HepG2 (cell line): ENCODE measurements at regions not wholly inside any gene's neighbourhood (a gene's known extent, or its start where the extent isn't known, plus 50 kb on each side); places are given as distances from the start of the nearest gene placed in this dataset.
A peak's percentile ranks its signal among the peaks of the same experiment; 100 is the strongest.
"Not testable (repeated sequence)": the region's sequence is repeated elsewhere in the genome, so short reads cannot be mapped to it uniquely, and the experiment has no call there.

Experiments used
- ATAC-seq: fragments of 200-7000 bp; cut with Tn5 transposase; 3 replicates; pipeline ENCODE4 v1.9.1; 2020; ENCODE audit warnings: mild to moderate bottlenecking, moderate library complexity
- BruUV-seq: library from RNA; stranded (reverse); fragments of 400-500 nt; replicated peaks from 2 replicates; lab custom pipeline; 2021; lab: Mats Ljungman, UMichigan
- CTCF ChIA-PET: fragments of 300-600 bp; formaldehyde crosslinking; extraction: SDS; loops from one replicate; lab custom pipeline; 2021; ENCODE audit warnings: low total read pairs, inconsistent platforms, low intra/inter-chr PET ratio; lab: Yijun Ruan, JAX
- POLR2A ChIA-PET: fragments of 350-600 bp; sonication (Branson Sonifier 250); formaldehyde crosslinking; loops from one replicate; lab custom pipeline; 2020; ENCODE audit warnings: antibody characterized with exemption, inconsistent platforms; lab: Yijun Ruan, JAX
- DNase-seq: peaks from one replicate; pipeline ENCODE4 v3.0.0-alpha.2; 2015; ENCODE audit warnings: low spot score
- FAIRE-seq: peaks from 3 replicates; lab custom pipeline; 2011; peaks lifted over from hg19 to GRCh38; lab: Jason Lieb, UNC
- H2AFZ ChIP-seq: one replicate; pipeline ENCODE4 v1.6.1; 2011; ENCODE audit warnings: low read length, inconsistent platforms
- H3K27ac ChIP-seq: fragments of 300-600 bp; 3 replicates; pipeline ENCODE4 v1.8.0; 2011; ENCODE audit warnings: mixed run types, mild to moderate bottlenecking, mixed read lengths, low read length, inconsistent platforms; ENCODE audit not compliant: insufficient read depth; ENCODE audit errors: extremely low read length
- H3K27me3 ChIP-seq, 2 experiments: fragments of 200-600 bp in 1 of 2; 2 replicates in 1 of 2; 3 replicates in 1 of 2; pipeline versions ENCODE4 v1.6.0 to v1.8.0; 2011; ENCODE audit warnings: low read length in 2 of 2, mild to moderate bottlenecking in 2 of 2, moderate library complexity in 2 of 2, inconsistent platforms in 1 of 2; ENCODE audit not compliant: insufficient read depth in 2 of 2, control insufficient read depth in 1 of 2
- H3K36me3 ChIP-seq, 2 experiments: fragments of 200-600 bp in 1 of 2; replicated peaks in 1 of 2; 2 replicates in 1 of 2; 3 replicates in 1 of 2; pipeline versions ENCODE4 v1.5.1 to v1.8.0; 2011; ENCODE audit warnings: low read length in 2 of 2, inconsistent platforms in 1 of 2; ENCODE audit not compliant: insufficient read depth in 2 of 2, control insufficient read depth in 1 of 2
- H3K4me1 ChIP-seq: 2 replicates; pipeline ENCODE4 v1.5.1; 2012; ENCODE audit warnings: low read length, inconsistent platforms; ENCODE audit not compliant: insufficient read depth
- H3K4me2 ChIP-seq: 2 replicates; pipeline ENCODE4 v1.6.0; 2011; ENCODE audit warnings: low read depth, low read length, inconsistent platforms
- H3K4me3 ChIP-seq, 3 experiments: fragments of 200-600 bp in 1 of 3; sonication (generic), shearing (Covaris generic) in 1 of 3; replicated peaks in 1 of 3; 2 replicates each; pipeline ENCODE4 v1.5.1; 2011 to 2016; ENCODE audit warnings: low read length in 3 of 3, inconsistent platforms in 2 of 3, low read depth in 2 of 3, mild to moderate bottlenecking in 2 of 3, control low read depth in 1 of 3, mixed read lengths in 1 of 3; ENCODE audit not compliant: insufficient read depth in 1 of 3
- H3K79me2 ChIP-seq: one replicate; pipeline ENCODE4 v1.6.1; 2011; ENCODE audit warnings: low read length, inconsistent platforms; ENCODE audit not compliant: insufficient read depth
- H3K9ac ChIP-seq: 2 replicates; pipeline ENCODE4 v1.6.0; 2011; ENCODE audit warnings: mild to moderate bottlenecking, low read depth, low read length, inconsistent platforms; ENCODE audit not compliant: insufficient read depth
- H3K9me3 ChIP-seq: 2 replicates; pipeline ENCODE4 v1.5.1; 2012; ENCODE audit warnings: mild to moderate bottlenecking, low read length
- H4K20me1 ChIP-seq: 2 replicates; pipeline ENCODE4 v1.6.0; 2011; ENCODE audit warnings: inconsistent platforms, mild to moderate bottlenecking, low read length, moderate library complexity; ENCODE audit not compliant: insufficient read depth
- WGBS: methylation state at CpG from one replicate; pipeline ENCODE4 v1.1.6; 2017; ENCODE audit warnings: low lambda C conversion rate; 5-methylcytosine and 5-hydroxymethylcytosine counted together
- in situ Hi-C: cut with HindIII; loops from 2 replicates; pipeline ENCODE4 v1.10.0; 2017; ENCODE audit warnings: low pct_unique_long_range_greater_than_20kb; ENCODE audit not compliant: extremely low pct_ligation_motif_present
- intact Hi-C: fragments of 100-400 bp; cut with micrococcal nuclease; formaldehyde crosslinking; loops from one replicate; pipeline ENCODE4 v1.10.0; 2022; ENCODE audit not compliant: unreplicated experiment
- TF ChIP-seq, protein P1 (sequence below): fragments of 450-650 bp; IDR thresholded peaks from 2 replicates; pipeline ENCODE4 v1.6.1; 2016

DNA sequence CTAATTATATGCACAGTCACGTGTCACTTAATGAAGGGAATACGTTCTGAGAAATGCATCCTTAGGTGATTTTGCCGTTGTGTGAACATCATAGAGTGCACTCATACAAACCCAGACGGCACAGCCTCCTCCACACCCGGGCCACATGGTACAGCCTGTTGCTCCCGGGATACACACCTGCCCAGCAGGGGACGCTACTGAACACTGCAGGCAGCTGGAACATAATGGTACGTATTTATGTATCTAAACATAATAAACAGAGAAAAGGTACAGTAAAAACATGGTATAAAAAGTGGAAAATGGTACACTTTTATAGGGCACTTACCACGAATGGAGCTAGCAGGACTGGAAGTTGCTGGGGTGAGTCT lies 752.3 kb upstream of the TPTE start:
- H3K4me3 ChIP-seq, FAIRE-seq, ATAC-seq, H3K4me1 ChIP-seq, H3K36me3 ChIP-seq, intact Hi-C loops, H3K9ac ChIP-seq, BruUV-seq, H2AFZ ChIP-seq, H3K79me2 ChIP-seq, H3K27ac ChIP-seq, H3K4me2 ChIP-seq, H3K27me3 ChIP-seq, H4K20me1 ChIP-seq, DNase-seq, in situ Hi-C loops, POLR2A ChIA-PET, CTCF ChIA-PET: not testable (repeated sequence)
- TF ChIP-seq, protein P1, sequence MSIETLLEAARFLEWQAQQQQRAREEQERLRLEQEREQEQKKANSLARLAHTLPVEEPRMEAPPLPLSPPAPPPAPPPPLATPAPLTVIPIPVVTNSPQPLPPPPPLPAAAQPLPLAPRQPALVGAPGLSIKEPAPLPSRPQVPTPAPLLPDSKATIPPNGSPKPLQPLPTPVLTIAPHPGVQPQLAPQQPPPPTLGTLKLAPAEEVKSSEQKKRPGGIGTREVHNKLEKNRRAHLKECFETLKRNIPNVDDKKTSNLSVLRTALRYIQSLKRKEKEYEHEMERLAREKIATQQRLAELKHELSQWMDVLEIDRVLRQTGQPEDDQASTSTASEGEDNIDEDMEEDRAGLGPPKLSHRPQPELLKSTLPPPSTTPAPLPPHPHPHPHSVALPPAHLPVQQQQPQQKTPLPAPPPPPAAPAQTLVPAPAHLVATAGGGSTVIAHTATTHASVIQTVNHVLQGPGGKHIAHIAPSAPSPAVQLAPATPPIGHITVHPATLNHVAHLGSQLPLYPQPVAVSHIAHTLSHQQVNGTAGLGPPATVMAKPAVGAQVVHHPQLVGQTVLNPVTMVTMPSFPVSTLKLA = 0 out of 2 replicates have a peak, but pooled peaks have one; percentile 15
- WGBS = 13% methylated on average over 9 of the region's 9 CpGs
- peaks cover 91% of the 10 kb centered on the region for H3K9me3 ChIP-seq

DNA sequence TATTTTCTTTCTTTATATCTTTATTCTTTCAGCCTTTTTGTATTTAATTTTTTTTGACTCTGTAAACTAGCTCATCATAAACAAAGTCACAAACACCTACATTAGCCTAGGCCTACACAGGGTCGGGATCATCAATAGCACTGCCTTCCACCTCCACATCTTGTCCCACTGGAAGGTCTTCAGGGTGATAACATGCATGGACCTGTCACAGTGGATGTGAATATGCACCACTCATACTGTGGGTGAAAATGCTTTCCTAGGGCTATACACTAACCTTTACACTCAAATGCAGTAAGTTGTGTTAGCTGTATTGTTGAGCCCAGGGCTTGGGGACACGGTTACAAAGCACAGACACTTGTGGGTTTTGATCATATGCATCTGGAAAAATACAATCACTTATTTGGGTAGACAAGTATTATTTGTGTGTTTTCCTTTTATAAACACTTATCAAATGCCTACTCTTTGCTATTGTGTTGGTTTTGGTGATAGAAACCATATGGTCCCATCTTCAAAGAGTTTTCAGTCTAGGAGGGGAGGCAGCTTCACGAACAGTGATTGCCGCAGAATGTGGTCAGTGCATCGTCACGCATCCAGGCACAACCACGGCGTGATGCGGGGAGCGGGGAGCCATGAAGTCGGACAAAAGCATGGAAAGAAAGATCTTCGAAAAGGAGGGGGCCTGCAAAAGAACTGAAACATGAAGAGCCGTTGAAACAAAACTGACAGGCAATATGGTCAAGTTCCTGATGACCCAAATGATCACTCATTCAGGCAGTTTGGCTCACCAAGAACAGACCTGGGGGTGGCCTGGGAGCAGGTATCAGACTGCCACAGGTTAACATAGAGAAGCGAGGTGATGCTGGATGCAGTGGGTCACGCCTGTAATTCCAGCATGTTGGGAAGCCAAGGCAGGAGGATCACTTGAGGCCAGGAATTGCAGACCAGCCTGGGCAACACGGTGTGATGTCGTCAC lies 751.4 kb upstream of the TPTE start:
- DNase-seq, H3K36me3 ChIP-seq, H3K4me1 ChIP-seq, FAIRE-seq, H3K4me2 ChIP-seq, in situ Hi-C loops, H3K27ac ChIP-seq, H3K9ac ChIP-seq, H4K20me1 ChIP-seq, H3K27me3 ChIP-seq, POLR2A ChIA-PET, ATAC-seq, CTCF ChIA-PET, H3K4me3 ChIP-seq, H3K79me2 ChIP-seq, BruUV-seq, H2AFZ ChIP-seq, intact Hi-C loops: not testable (repeated sequence)
- peaks cover 95% of the 10 kb centered on the region for H3K9me3 ChIP-seq
- 15% methylated on average over 17 of the region's 17 CpGs for WGBS

DNA sequence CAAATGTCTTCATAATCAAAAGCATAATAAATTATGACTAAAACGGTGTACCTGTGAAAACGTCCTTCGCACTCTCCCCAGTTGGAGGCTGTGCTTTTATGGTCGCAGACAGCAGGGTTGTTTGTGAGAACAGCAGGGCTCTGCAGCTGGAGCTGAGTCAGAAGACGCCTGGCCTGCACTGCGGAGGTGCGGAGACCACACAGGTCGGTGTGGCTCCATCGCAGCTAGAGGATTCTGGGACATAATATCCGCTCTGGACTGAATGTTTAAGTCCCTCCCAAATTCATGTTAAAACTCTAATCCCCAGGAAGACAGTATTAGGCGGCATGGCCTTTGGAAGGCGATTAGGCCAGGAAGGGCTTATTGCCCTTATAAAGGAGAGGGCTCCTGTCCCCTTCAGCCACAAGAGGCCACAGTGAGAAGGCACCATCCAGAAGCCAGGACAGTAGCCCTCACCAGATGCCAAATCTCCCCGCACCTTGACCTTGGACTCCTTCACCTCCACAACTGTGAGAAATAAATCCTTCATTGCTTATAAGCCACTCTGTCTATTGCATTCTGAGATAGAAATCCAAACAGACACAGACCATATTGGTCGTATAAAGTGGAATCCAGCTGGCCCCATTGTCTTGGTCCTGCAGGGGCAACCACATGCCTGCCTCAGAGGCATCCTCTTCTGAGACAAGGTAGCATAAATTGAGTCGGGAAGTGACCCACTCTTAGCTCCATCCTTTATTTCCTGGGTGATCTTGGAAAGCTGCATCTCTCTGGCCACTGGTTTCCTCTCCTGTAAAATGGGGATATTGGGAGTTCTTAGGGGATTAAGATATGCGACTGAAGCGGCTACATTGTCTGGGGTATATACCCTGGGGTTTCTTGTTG lies 749.7 kb upstream of the TPTE start:
- CTCF ChIA-PET, intact Hi-C loops, BruUV-seq, H2AFZ ChIP-seq, H3K79me2 ChIP-seq, FAIRE-seq, POLR2A ChIA-PET, H3K9ac ChIP-seq, H3K4me2 ChIP-seq, DNase-seq, H3K4me3 ChIP-seq, H3K27me3 ChIP-seq, H4K20me1 ChIP-seq, ATAC-seq, H3K36me3 ChIP-seq, H3K27ac ChIP-seq, in situ Hi-C loops, H3K4me1 ChIP-seq: not testable (repeated sequence)
- peaks cover 95% of the 10 kb centered on the region for H3K9me3 ChIP-seq
- 25% methylated on average over 17 of the region's 17 CpGs for WGBS
